Hepatocyte (in vitro differentiated cells): ENCODE measurements at regions not wholly inside any gene's neighbourhood (a gene's known extent, or its start where the extent isn't known, plus 50 kb on each side); places are given as distances from the start of the nearest gene placed in this dataset.

Source experiments
- CTCF ChIP-seq: fragments of 200-600 bp; sonication (generic); IDR thresholded peaks from 2 replicates; pipeline ENCODE4 v1.5.1; 2016; ENCODE audit warnings: antibody characterized with exemption, mild to moderate bottlenecking; ENCODE audit not compliant: poor library complexity
- EZH2 ChIP-seq: fragments of 200-600 bp; sonication (generic); IDR thresholded peaks from 2 replicates; pipeline ENCODE4 v1.6.1; 2016; ENCODE audit warnings: antibody characterized with exemption, mild to moderate bottlenecking, borderline replicate concordance
- EZH2phosphoT487 ChIP-seq: fragments of 200-600 bp; sonication (generic); IDR thresholded peaks from one replicate; pipeline ENCODE4 v1.6.1; 2018; ENCODE audit warnings: antibody characterized with exemption, mild to moderate bottlenecking, low read depth, moderate library complexity; ENCODE audit not compliant: unreplicated experiment, severe bottlenecking

- TF ChIP-seq CTCF (no peak), EZH2 (no peak), EZH2phosphoT487 (no peak)
These were observed 1679.3 kb downstream of the LRRC4C start for GRCh38 chr11:39780131-39780530.
